ENCODE measurements at regions not wholly inside any gene's neighbourhood (a gene's known extent, or its start where the extent isn't known, plus 50 kb on each side); places are given as distances from the start of the nearest gene placed in this dataset.

DNA sequence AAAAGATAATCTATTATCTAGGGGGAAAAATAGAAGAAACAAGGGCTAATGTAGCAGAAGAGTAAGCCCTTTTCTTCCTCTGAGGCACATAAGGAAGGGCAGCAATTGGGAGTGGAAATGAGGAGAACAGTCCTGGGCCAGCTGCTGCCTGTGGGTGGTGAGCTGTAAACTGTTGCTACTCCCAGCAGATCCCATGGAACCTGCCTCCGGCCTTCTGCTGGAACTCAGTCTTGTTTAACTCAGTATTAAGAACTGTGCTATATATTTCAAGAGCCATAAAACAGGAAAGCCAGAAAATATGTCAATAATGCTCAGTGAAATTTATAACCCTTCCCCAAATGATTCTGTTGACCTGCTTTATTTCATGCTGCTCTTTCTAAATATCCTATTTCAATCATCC is 464.2 kb downstream of the COL12A1 start:
- Histone ChIP-seq H4K20me1 (no peaks in the 10 kb centered on the region), H3K4me3 (no peak overlapping the region), H3K9ac (no peak overlapping the region), H3K36me3 (no peaks in the 10 kb centered on the region), H3K4me2 (no peak overlapping the region), H3K4me1 (no peaks in the 10 kb centered on the region), H3K27ac (no peak overlapping the region), H3K9me3 (no peaks in the 10 kb centered on the region), H3K27me3 (no peaks in the 10 kb centered on the region)
- no peak for TF ChIP-seq Cebpa-rat (IDR thresholded peaks at IDR 0.05)

- Histone ChIP-seq H3K9me3 (no peaks in the 10 kb centered on the region), H3K4me3 (no peak overlapping the region), H3K4me2 (no peak overlapping the region), H3K4me1 (no peaks in the 10 kb centered on the region), H3K36me3 (no peaks in the 10 kb centered on the region), H3K27ac (no peak overlapping the region), H4K20me1 (no peaks in the 10 kb centered on the region), H3K27me3 (no peaks in the 10 kb centered on the region), H3K9ac (no peak overlapping the region)
- TF ChIP-seq Cebpa-rat (IDR thresholded peaks at IDR 0.05), result no peak
Observed at GRCh38 chr6:74735304-74735703, 470.5 kb downstream of the COL12A1 start.

DNA sequence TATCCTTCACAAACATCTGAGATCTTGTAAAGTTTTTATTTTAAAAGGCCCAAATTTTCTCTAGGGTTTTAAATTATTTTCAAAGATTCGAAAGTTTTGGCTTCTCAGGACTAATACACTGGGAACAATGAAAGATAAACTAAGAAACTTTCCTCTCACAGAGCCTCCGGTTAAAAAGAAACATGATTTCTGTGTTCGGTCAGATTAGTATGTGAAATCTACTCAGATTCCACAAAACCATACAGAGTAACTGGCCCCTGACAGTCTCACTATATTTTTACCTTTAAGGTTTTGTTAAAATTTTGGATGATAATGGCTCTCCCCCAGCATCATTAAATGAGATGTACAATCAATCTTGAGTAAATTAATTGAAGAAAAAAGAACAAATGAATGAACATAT is 471.0 kb downstream of the COL12A1 start:
- TF ChIP-seq Cebpa-rat (IDR thresholded peaks at IDR 0.05), result no peak
- H3K4me3 ChIP-seq, result no peak overlapping the region
- no peaks in the 10 kb centered on the region for H3K36me3 ChIP-seq
- H3K9me3 ChIP-seq, result no peaks in the 10 kb centered on the region
- H3K4me1 ChIP-seq, result no peaks in the 10 kb centered on the region
- H4K20me1 ChIP-seq, result no peaks in the 10 kb centered on the region
- H3K27ac ChIP-seq, result no peak overlapping the region
- H3K4me2 ChIP-seq, result no peak overlapping the region
- H3K27me3 ChIP-seq, result no peaks in the 10 kb centered on the region
- H3K9ac ChIP-seq, result no peak overlapping the region

- no peaks in the 10 kb centered on the region for H3K4me1 ChIP-seq
- no peaks in the 10 kb centered on the region for H3K36me3 ChIP-seq
- H3K4me2 ChIP-seq, result no peak overlapping the region
- no peaks in the 10 kb centered on the region for H3K27me3 ChIP-seq
- no peak overlapping the region for H3K27ac ChIP-seq
- no peaks in the 10 kb centered on the region for H4K20me1 ChIP-seq
- H3K9ac ChIP-seq, result no peak overlapping the region
- H3K4me3 ChIP-seq, result no peak overlapping the region
- no peak for TF ChIP-seq Cebpa-rat (IDR thresholded peaks at IDR 0.05)
- H3K9me3 ChIP-seq, result no peaks in the 10 kb centered on the region
Observed at GRCh38 chr6:74733830-74734620, 471.8 kb downstream of the COL12A1 start.

DNA sequence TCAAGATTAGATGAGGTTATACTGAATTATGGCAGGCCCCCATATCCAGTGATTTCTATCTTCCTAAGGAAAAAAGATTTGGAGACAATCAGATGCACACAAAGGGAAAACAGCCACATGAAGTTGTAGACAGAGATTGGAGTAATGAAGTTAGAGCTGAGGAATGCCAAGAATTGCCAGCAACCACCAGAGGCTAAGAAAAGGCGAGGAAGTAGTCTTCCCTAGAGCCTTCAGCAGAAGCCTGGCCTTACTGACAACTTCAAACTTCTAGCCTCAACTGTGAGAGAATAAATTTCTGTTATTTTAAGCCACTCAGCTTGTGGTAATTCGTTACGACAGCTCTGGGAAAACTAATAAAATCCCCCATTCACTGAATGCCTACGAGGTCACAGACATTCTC is 473.9 kb downstream of the COL12A1 start:
- H3K9ac ChIP-seq, result no peak overlapping the region
- no peaks in the 10 kb centered on the region for H3K4me1 ChIP-seq
- no peak overlapping the region for H3K4me3 ChIP-seq
- no peaks in the 10 kb centered on the region for H4K20me1 ChIP-seq
- no peak for TF ChIP-seq Cebpa-rat (IDR thresholded peaks at IDR 0.05)
- H3K9me3 ChIP-seq, result no peaks in the 10 kb centered on the region
- no peak overlapping the region for H3K4me2 ChIP-seq
- no peak overlapping the region for H3K27ac ChIP-seq
- H3K27me3 ChIP-seq, result no peaks in the 10 kb centered on the region
- H3K36me3 ChIP-seq, result no peaks in the 10 kb centered on the region

DNA sequence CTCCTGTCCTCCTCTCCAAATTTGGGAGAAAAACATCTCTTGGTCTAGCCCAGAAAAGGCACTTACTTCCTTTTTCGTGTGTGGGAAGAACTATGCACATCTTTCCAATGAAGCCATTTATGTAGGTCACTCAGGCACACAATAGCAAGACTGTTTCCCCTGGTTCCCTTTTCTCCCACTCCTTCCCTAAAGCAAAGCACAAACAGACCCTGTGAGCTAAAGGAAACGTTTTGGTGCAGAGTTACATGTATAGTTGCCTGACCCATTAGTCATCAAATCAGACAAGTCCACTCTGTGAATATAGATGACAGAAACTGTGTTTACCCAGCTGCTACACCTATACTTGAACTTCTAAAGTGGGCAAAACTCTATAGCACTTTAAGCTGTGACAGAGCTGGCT is 474.6 kb downstream of the COL12A1 start:
- no peaks in the 10 kb centered on the region for H3K27me3 ChIP-seq
- H3K27ac ChIP-seq, result no peak overlapping the region
- no peaks in the 10 kb centered on the region for H3K4me1 ChIP-seq
- no peak overlapping the region for H3K4me2 ChIP-seq
- TF ChIP-seq Cebpa-rat (IDR thresholded peaks at IDR 0.05), result no peak
- no peaks in the 10 kb centered on the region for H4K20me1 ChIP-seq
- H3K4me3 ChIP-seq, result no peak overlapping the region
- H3K9me3 ChIP-seq, result no peaks in the 10 kb centered on the region
- H3K36me3 ChIP-seq, result no peaks in the 10 kb centered on the region
- no peak overlapping the region for H3K9ac ChIP-seq

GRCh38 chr6:74720923-74721322 is 484.9 kb downstream of the COL12A1 start:
- no peak overlapping the region for H3K27ac ChIP-seq
- H3K9me3 ChIP-seq, result no peaks in the 10 kb centered on the region
- no peaks in the 10 kb centered on the region for H3K4me1 ChIP-seq
- H3K36me3 ChIP-seq, result no peaks in the 10 kb centered on the region
- no peak overlapping the region for H3K9ac ChIP-seq
- no peak overlapping the region for H3K4me2 ChIP-seq
- H3K27me3 ChIP-seq, result no peaks in the 10 kb centered on the region
- H3K4me3 ChIP-seq, result no peak overlapping the region
- H4K20me1 ChIP-seq, result no peaks in the 10 kb centered on the region
- TF ChIP-seq Cebpa-rat (IDR thresholded peaks at IDR 0.05), result no peak

- no peaks in the 10 kb centered on the region for H3K36me3 ChIP-seq
- no peak for TF ChIP-seq Cebpa-rat (IDR thresholded peaks at IDR 0.05)
- H3K4me1 ChIP-seq, result no peaks in the 10 kb centered on the region
- no peak overlapping the region for H3K4me2 ChIP-seq
- no peaks in the 10 kb centered on the region for H3K9me3 ChIP-seq
- H3K4me3 ChIP-seq, result no peak overlapping the region
- no peaks in the 10 kb centered on the region for H4K20me1 ChIP-seq
- H3K9ac ChIP-seq, result no peak overlapping the region
- H3K27ac ChIP-seq, result no peak overlapping the region
- H3K27me3 ChIP-seq, result no peaks in the 10 kb centered on the region
Observed at GRCh38 chr6:74717591-74717990, 488.3 kb downstream of the COL12A1 start.

- H3K27me3 ChIP-seq, result no peaks in the 10 kb centered on the region
- H3K27ac ChIP-seq, result no peak overlapping the region
- H3K4me1 ChIP-seq, result no peaks in the 10 kb centered on the region
- H3K9ac ChIP-seq, result no peak overlapping the region
- TF ChIP-seq Cebpa-rat (IDR thresholded peaks at IDR 0.05), result no peak
- no peaks in the 10 kb centered on the region for H3K9me3 ChIP-seq
- no peaks in the 10 kb centered on the region for H4K20me1 ChIP-seq
- no peak overlapping the region for H3K4me2 ChIP-seq
- no peak overlapping the region for H3K4me3 ChIP-seq
- H3K36me3 ChIP-seq, result no peaks in the 10 kb centered on the region
Observed at GRCh38 chr6:74715355-74716085, 490.3 kb downstream of the COL12A1 start.

- no peak for TF ChIP-seq Cebpa-rat (IDR thresholded peaks at IDR 0.05)
- Histone ChIP-seq H3K4me1 (no peaks in the 10 kb centered on the region), H3K36me3 (no peaks in the 10 kb centered on the region), H3K4me3 (no peak overlapping the region), H3K9me3 (no peaks in the 10 kb centered on the region), H3K4me2 (no peak overlapping the region), H3K9ac (no peak overlapping the region), H3K27ac (no peak overlapping the region), H3K27me3 (no peaks in the 10 kb centered on the region), H4K20me1 (no peaks in the 10 kb centered on the region)
Observed at GRCh38 chr6:74713941-74714340, 491.9 kb downstream of the COL12A1 start.

Data from BLaER1 (cell line).